ENCODE measurements at regions not wholly inside any gene's neighbourhood (a gene's known extent, or its start where the extent isn't known, plus 50 kb on each side); places are given as distances from the start of the nearest gene placed in this dataset.

- TF ChIP-seq CTCF (IDR thresholded peaks at IDR 0.05) (no peak), POLR2A (IDR thresholded peaks at IDR 0.05) (no peak)
These were observed 263.8 kb downstream of the ALDH8A1 start for GRCh38 chr6:134686071-134686470.
